GM12878 (cell line): ENCODE measurements at regions not wholly inside any gene's neighbourhood (a gene's known extent, or its start where the extent isn't known, plus 50 kb on each side); places are given as distances from the start of the nearest gene placed in this dataset.
"Not testable (repeated sequence)": the region's sequence is repeated elsewhere in the genome, so short reads cannot be mapped to it uniquely, and the experiment has no call there.

Source experiments
- ATAC-seq: fragments of 200-7000 bp; cut with Tn5 transposase; 3 replicates; pipeline ENCODE4 v1.9.1; 2020; ENCODE audit warnings: mild to moderate bottlenecking, moderate library complexity
- BruUV-seq: library from RNA; stranded (reverse); fragments of 400-500 nt; replicated peaks from 2 replicates; lab custom pipeline; 2021; lab: Mats Ljungman, UMichigan
- CTCF ChIA-PET: fragments of 300-600 bp; sonication (Branson Sonifier 250); formaldehyde crosslinking; extraction: SDS; loops from one replicate; lab custom pipeline; 2021; ENCODE audit warnings: inconsistent platforms; lab: Yijun Ruan, JAX
- POLR2A ChIA-PET: fragments of 350-600 bp; formaldehyde crosslinking; extraction: SDS; loops from one replicate; lab custom pipeline; 2021; ENCODE audit warnings: inconsistent platforms; lab: Charles Lee
- RAD21 ChIA-PET: fragments of 300-600 bp; sonication (Branson Sonifier 250); formaldehyde crosslinking; loops from one replicate; lab custom pipeline; 2023; ENCODE audit warnings: antibody characterized with exemption; ENCODE audit not compliant: unreplicated experiment; lab: Charles Lee
- SMC1A ChIA-PET: fragments of 300-600 bp; sonication (Branson Sonifier 250); formaldehyde crosslinking; loops from one replicate; lab custom pipeline; 2023; ENCODE audit not compliant: unreplicated experiment, uncharacterized antibody; lab: Charles Lee
- DNase-seq: peaks from one replicate; pipeline ENCODE4 v3.0.0-alpha.2; 2011; ENCODE audit warnings: low read depth, low spot score
- FAIRE-seq: peaks from 3 replicates; lab custom pipeline; 2011; peaks lifted over from hg19 to GRCh38; lab: Jason Lieb, UNC
- H2AFZ ChIP-seq: 2 replicates; pipeline ENCODE4 v1.6.0; 2011; ENCODE audit warnings: low read depth, low read length, control low read depth; ENCODE audit not compliant: control insufficient read depth
- H3K27ac ChIP-seq: 2 replicates; pipeline ENCODE4 v1.5.1; 2011; ENCODE audit warnings: control low read depth; ENCODE audit not compliant: control insufficient read depth, insufficient read depth
- H3K27me3 ChIP-seq, 2 experiments: replicated peaks in 1 of 2; 2 replicates each; pipeline versions ENCODE4 v1.6.0 to v1.6.1; 2011; ENCODE audit warnings: low read length in 1 of 2; ENCODE audit not compliant: control insufficient read depth in 2 of 2, insufficient read depth in 2 of 2
- H3K36me3 ChIP-seq, 2 experiments: 2 replicates each; pipeline ENCODE4 v1.5.1; 2011; ENCODE audit warnings: low read length in 1 of 2; ENCODE audit not compliant: control insufficient read depth in 2 of 2, insufficient read depth in 2 of 2
- H3K4me1 ChIP-seq: 2 replicates; pipeline ENCODE4 v1.6.1; 2011; ENCODE audit warnings: mild to moderate bottlenecking, low read length, moderate library complexity, mixed read lengths; ENCODE audit not compliant: control insufficient read depth, insufficient read depth
- H3K4me2 ChIP-seq: 2 replicates; pipeline ENCODE4 v1.6.0; 2011; ENCODE audit warnings: control low read depth; ENCODE audit not compliant: control insufficient read depth, insufficient read depth
- H3K4me3 ChIP-seq: fragments of 200-600 bp; sonication (generic); 2 replicates; pipeline ENCODE4 v1.5.1; 2016
- H3K79me2 ChIP-seq: 2 replicates; pipeline ENCODE4 v1.6.0; 2011; ENCODE audit warnings: low read length; ENCODE audit not compliant: control insufficient read depth, insufficient read depth
- H3K9ac ChIP-seq: 2 replicates; pipeline ENCODE4 v1.8.0; 2011; ENCODE audit warnings: low read length, control low read depth, mixed read lengths; ENCODE audit not compliant: control insufficient read depth, insufficient read depth
- H3K9me3 ChIP-seq: replicated peaks from 3 replicates; pipeline ENCODE4 v1.5.1; 2011; ENCODE audit warnings: mild to moderate bottlenecking, low read length; ENCODE audit not compliant: control insufficient read depth, insufficient read depth
- H4K20me1 ChIP-seq: 2 replicates; pipeline ENCODE4 v1.6.0; 2011; ENCODE audit not compliant: control insufficient read depth, insufficient read depth
- MEF2A ChIP-seq: IDR thresholded peaks from 2 replicates; pipeline ENCODE4 v1.6.1; 2011; ENCODE audit warnings: low read depth, mild to moderate bottlenecking, low read length, moderate library complexity; ENCODE audit not compliant: insufficient read depth
- NBN ChIP-seq: fragments of 450-650 bp; IDR thresholded peaks from 2 replicates; pipeline ENCODE4 v1.6.1; 2016
- WGBS: methylation state at CpG from one replicate; pipeline ENCODE4 v1.1.6; 2016; ENCODE audit warnings: low lambda C conversion rate; ENCODE audit not compliant: insufficient replicate concordance, insufficient coverage; ENCODE audit errors: missing lambda C conversion rate; 5-methylcytosine and 5-hydroxymethylcytosine counted together
- in situ Hi-C: fragments of 300-500 bp; cut with MboI; formaldehyde crosslinking; loops from 9 replicates; pipeline ENCODE4 v1.14.3; 2018; ENCODE audit warnings: mixed read lengths
- intact Hi-C: fragments of 100-400 bp; cut with micrococcal nuclease; formaldehyde crosslinking; loops from one replicate; pipeline ENCODE4 v1.14.2; 2022; ENCODE audit not compliant: unreplicated experiment

DNA sequence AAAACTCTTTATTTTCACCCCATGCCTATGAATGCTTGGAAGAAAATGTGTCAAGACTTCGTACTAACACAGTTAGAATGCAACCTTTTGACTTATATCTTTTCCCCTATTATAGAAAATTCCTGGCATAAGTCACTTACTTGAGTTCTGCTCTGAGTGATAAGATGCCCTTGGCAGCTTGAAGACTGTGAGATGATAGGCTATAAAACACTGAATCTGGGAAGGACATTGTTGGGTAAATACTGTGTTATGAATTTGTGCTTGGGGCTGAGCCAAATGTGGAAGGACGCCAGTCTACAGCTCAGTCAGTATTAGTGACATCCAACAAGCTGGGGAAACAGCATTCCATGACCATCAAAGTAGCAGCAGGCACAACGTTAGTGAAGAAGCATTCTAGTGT is 368.0 kb upstream of the SGCG start:
- ChIA-PET RAD21 (interaction anchor here (1.5 kb wide), 1 partner anchor 207 kb away, joined by 4 read pairs; no protein-coding TSS in a partner anchor), SMC1A (interaction anchor here (0.8 to 1.9 kb wide), 4 partner anchors 10 to 207 kb away, joined by 3 to 7 read pairs (median 3); no protein-coding TSS in a partner anchor), POLR2A (interaction anchor here (0.9 kb wide), 1 partner anchor 512 kb away, joined by 3 read pairs; no protein-coding TSS in a partner anchor), CTCF (interaction anchor here (0.7 to 1.9 kb wide), 2 partner anchors 10 to 1744 kb away, joined by 3 to 9 read pairs; no protein-coding TSS in a partner anchor)
- no peak overlapping the region for H3K9ac ChIP-seq
- no peak overlapping the region for H3K4me2 ChIP-seq
- intact Hi-C loops (loop anchor here (5.0 kb wide), 1 partner anchor 95 kb away; no protein-coding TSS in a partner anchor), in situ Hi-C loops (no loop called here)
- H3K4me1 ChIP-seq, result no peaks in the 10 kb centered on the region
- TF ChIP-seq MEF2A (no peak), NBN (no peak)
- no TSS peak for BruUV-seq
- no peaks in the 10 kb centered on the region for H3K9me3 ChIP-seq
- no peaks in the 10 kb centered on the region for H3K79me2 ChIP-seq
- no peak overlapping the region for H2AFZ ChIP-seq
- no peak overlapping the region for H3K4me3 ChIP-seq
- no peaks in the 10 kb centered on the region for H3K27me3 ChIP-seq
- ATAC-seq, result no peak
- FAIRE-seq, result no peak
- H3K36me3 ChIP-seq, result no peaks in the 10 kb centered on the region
- H3K27ac ChIP-seq, result no peak overlapping the region
- no peak for DNase-seq
- H4K20me1 ChIP-seq, result no peaks in the 10 kb centered on the region
- 22% methylated on average over 3 of the region's 3 CpGs for WGBS

DNA sequence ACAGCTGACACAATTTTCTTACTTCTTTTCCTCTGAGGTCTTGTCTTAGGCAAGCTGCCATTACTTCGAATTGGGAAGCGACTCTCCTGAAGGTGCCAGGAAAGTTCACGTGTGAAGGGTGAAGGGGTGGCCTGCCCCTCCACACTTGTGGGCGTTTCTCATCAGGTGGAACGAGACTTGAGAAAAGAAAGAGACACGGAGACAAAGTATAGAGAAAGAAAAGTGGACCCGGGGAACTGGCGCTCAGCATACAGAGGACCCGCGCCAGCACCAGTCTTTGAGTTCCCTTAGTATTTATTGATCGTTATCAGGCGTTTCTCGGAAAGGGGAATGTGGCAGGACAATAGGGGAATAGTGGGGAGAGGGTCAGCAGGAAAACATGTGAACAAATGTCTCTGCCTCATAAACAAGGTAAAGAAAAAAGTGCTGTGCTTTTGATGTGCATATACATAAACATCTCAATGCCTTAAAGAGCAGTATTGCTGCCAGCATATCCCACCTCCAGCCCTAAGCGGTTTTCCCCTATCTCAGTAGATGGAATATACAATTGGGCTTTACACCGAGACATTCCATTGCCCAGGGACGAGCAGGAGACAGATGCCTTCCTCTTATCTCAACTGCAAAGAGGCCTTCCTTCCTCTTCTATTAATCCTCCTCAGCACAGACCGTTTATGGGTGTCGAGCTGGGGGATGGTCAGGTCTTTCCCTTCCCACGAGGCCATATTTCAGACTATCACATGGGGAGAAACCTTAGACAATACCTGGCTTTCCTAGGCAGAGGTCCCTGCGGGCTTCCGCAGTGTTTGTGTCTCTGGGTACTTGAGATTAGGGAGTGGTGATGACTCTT is 367.0 kb upstream of the SGCG start:
- H3K4me1 ChIP-seq, ATAC-seq, FAIRE-seq, H3K27ac ChIP-seq, H2AFZ ChIP-seq, H3K36me3 ChIP-seq, H3K27me3 ChIP-seq, H3K79me2 ChIP-seq, H3K9ac ChIP-seq, H3K4me3 ChIP-seq, BruUV-seq, DNase-seq, in situ Hi-C loops, H4K20me1 ChIP-seq, H3K9me3 ChIP-seq, H3K4me2 ChIP-seq: not testable (repeated sequence)
- POLR2A ChIA-PET, result interaction anchor here (0.9 kb wide), 1 partner anchor 511 kb away, joined by 3 read pairs; no protein-coding TSS in a partner anchor
- SMC1A ChIA-PET, result interaction anchor here (0.8 to 1.9 kb wide), 2 partner anchors 11 to 26 kb away, joined by 3 to 7 read pairs; no protein-coding TSS in a partner anchor
- WGBS, result 40% methylated on average over 19 of the region's 21 CpGs
- CTCF ChIA-PET, result interaction anchor here (1.9 to 2.3 kb wide), 2 partner anchors 11 kb away, joined by 7 to 9 read pairs; no protein-coding TSS in a partner anchor
- RAD21 ChIA-PET, result interaction anchor here (1.5 kb wide), 1 partner anchor 206 kb away, joined by 4 read pairs; no protein-coding TSS in a partner anchor
- intact Hi-C loops, result loop anchor here (5.0 kb wide), 1 partner anchor 94 kb away; no protein-coding TSS in a partner anchor

DNA sequence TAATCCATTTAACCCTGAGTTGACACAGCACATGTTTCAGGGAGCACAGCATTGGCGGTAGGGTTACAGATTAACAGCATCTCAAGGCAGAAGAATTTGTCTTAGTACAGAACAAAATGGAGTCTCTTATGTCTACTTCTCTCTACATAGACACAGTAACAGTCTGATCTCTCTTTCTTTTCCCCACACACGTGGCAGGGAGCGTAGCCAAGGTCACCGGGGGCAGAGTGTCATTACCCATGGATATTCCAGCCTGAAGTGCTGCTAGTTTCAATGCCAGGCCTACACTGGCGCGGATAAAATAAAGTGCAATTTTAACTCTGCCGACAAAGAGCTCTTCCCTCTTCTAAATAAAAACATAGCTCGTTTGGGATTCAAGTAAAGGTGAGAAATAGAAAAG is 366.3 kb upstream of the SGCG start:
- BruUV-seq, H3K9me3 ChIP-seq, H3K36me3 ChIP-seq, H3K27me3 ChIP-seq, ATAC-seq, H3K4me1 ChIP-seq, H2AFZ ChIP-seq, H3K9ac ChIP-seq, H3K79me2 ChIP-seq, in situ Hi-C loops, H3K4me2 ChIP-seq, DNase-seq, H4K20me1 ChIP-seq, POLR2A ChIA-PET, H3K4me3 ChIP-seq, H3K27ac ChIP-seq, FAIRE-seq, RAD21 ChIA-PET: not testable (repeated sequence)
- WGBS, result 66% methylated on average over 8 of the region's 8 CpGs
- CTCF ChIA-PET, result interaction anchor here (2.3 kb wide), 1 partner anchor 12 kb away, joined by 7 read pairs; no protein-coding TSS in a partner anchor
- intact Hi-C loops, result loop anchor here (5.0 kb wide), 1 partner anchor 93 kb away; no protein-coding TSS in a partner anchor
- SMC1A ChIA-PET, result interaction anchor here (0.6 to 1.2 kb wide), 3 partner anchors 12 to 142 kb away, joined by 3 to 4 read pairs (median 3); no protein-coding TSS in a partner anchor
